ENCODE measurements at regions not wholly inside any gene's neighbourhood (a gene's known extent, or its start where the extent isn't known, plus 50 kb on each side); places are given as distances from the start of the nearest gene placed in this dataset.

DNA sequence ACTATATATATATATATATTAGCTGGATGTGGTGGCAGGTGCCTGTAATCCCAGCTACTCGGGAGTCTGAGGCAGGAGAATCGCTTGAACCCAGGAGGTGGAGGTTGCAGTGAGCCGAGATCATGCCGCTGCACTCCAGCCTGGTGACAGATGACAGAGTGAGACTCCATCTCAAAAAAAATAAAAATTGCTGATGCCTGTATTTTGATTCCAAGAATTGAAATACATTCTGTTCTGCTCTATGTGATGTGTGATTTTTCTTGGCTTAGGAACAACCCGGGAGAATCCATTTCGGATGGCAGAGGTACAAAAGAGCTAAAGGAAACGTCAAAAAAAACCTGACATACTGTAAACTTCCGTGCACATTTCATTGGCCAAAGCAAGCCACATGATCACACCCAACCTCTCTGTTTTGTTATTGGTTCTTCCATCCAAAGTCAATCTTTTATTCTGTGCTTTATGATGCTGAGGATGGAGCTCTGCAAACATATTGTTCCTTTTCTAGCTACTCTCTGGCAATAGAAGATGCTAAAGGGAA, 478.1 kb upstream of the MAP2 start:
- TF ChIP-seq EZH2 (IDR thresholded peaks at IDR 0.05; ENCODE audit: low read length, unreplicated experiment) = no peak
- TF ChIP-seq, protein P1, sequence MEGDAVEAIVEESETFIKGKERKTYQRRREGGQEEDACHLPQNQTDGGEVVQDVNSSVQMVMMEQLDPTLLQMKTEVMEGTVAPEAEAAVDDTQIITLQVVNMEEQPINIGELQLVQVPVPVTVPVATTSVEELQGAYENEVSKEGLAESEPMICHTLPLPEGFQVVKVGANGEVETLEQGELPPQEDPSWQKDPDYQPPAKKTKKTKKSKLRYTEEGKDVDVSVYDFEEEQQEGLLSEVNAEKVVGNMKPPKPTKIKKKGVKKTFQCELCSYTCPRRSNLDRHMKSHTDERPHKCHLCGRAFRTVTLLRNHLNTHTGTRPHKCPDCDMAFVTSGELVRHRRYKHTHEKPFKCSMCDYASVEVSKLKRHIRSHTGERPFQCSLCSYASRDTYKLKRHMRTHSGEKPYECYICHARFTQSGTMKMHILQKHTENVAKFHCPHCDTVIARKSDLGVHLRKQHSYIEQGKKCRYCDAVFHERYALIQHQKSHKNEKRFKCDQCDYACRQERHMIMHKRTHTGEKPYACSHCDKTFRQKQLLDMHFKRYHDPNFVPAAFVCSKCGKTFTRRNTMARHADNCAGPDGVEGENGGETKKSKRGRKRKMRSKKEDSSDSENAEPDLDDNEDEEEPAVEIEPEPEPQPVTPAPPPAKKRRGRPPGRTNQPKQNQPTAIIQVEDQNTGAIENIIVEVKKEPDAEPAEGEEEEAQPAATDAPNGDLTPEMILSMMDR (conservative IDR thresholded peaks at IDR 0.05; ENCODE audit: low read depth, low read length) = no peak
- TF ChIP-seq EZH2phosphoT487 (IDR thresholded peaks at IDR 0.05; ENCODE audit: borderline replicate concordance, low read length) = no peak
- no peak for ATAC-seq
- no peak overlapping the region for H2AFZ ChIP-seq (ENCODE audit: low read length)

DNA sequence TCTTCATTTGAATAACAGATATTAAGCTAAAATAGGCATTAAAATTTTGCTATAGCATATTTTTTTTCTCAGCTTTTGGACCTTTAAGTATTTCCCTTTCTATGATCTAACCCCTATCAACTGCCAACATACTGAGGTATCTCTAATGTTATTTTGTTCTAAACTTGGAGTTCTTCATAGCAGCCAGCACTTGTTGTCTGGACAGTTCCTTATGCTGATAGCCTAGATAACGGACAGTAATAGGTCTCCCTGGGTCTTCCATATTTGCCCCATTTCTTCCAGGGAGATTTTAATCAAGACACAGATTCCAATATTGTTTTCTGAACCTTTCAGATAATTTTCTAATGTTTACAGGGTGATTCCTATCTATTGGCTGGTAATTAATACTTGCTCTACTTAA, 475.8 kb upstream of the MAP2 start:
- no peak overlapping the region for H2AFZ ChIP-seq (ENCODE audit: low read length)
- no peak overlapping the region for H3K9ac ChIP-seq (ENCODE audit: low read length)
- ChIA-PET POLR2A (ENCODE audit: unreplicated experiment) (no interaction called here), CTCF (no interaction called here)
- BruUV-seq (replicated peaks) = no TSS peak
- H3K4me2 ChIP-seq (ENCODE audit: low read length) = no peak overlapping the region
- H3K36me3 ChIP-seq (ENCODE audit: low read depth, low read length) = no peaks in the 10 kb centered on the region
- intact Hi-C loops (cut with micrococcal nuclease) = no loop called here
- ATAC-seq = no peak
- no peaks in the 10 kb centered on the region; the same call in 1 of the 2 replicates for H3K9me3 ChIP-seq (ENCODE audit: low read length)
- no peak for TF ChIP-seq EZH2phosphoT487 (IDR thresholded peaks at IDR 0.05; ENCODE audit: borderline replicate concordance, low read length)
- no peak for TF ChIP-seq EZH2 (IDR thresholded peaks at IDR 0.05; ENCODE audit: low read length, unreplicated experiment)
- TF ChIP-seq, protein P1 (conservative IDR thresholded peaks at IDR 0.05; ENCODE audit: low read depth, low read length) = no peak
- H3K27ac ChIP-seq (ENCODE audit: low read length) = no peak overlapping the region
- no peaks in the 10 kb centered on the region for H3K79me2 ChIP-seq (ENCODE audit: low read length)
- no peaks in the 10 kb centered on the region for H3K27me3 ChIP-seq (ENCODE audit: low read length)
- no peak overlapping the region for H3K4me3 ChIP-seq (ENCODE audit: low read length)
- no peaks in the 10 kb centered on the region for H3K9me2 ChIP-seq (replicated peaks; ENCODE audit: low read length)
- no peaks in the 10 kb centered on the region for H4K20me1 ChIP-seq (ENCODE audit: low read length)
- no peaks in the 10 kb centered on the region for H3K4me1 ChIP-seq (ENCODE audit: insufficient read depth, low read length)
- no peak for DNase-seq
- H3F3A ChIP-seq (ENCODE audit: low read length, unreplicated experiment) = no peaks in the 10 kb centered on the region

More for the DNA sequence above, 478.1 kb upstream of the MAP2 start:
- CTCF ChIA-PET = no interaction called here
- DNase-seq = no peak
- POLR2A ChIA-PET (ENCODE audit: unreplicated experiment) = no interaction called here
- Histone ChIP-seq H3K4me1 (ENCODE audit: insufficient read depth, low read length) (no peaks in the 10 kb centered on the region), H3K4me3 (ENCODE audit: low read length) (no peak overlapping the region), H3K9ac (ENCODE audit: low read length) (no peak overlapping the region), H3K27me3 (ENCODE audit: low read length) (no peaks in the 10 kb centered on the region), H3K79me2 (ENCODE audit: low read length) (no peaks in the 10 kb centered on the region), H3K9me2 (replicated peaks; ENCODE audit: low read length) (no peaks in the 10 kb centered on the region), H3K27ac (ENCODE audit: low read length) (no peak overlapping the region), H3F3A (ENCODE audit: low read length, unreplicated experiment) (no peaks in the 10 kb centered on the region), H3K36me3 (ENCODE audit: low read depth, low read length) (no peaks in the 10 kb centered on the region), H3K9me3 (ENCODE audit: low read length) (no peaks in the 10 kb centered on the region), H3K4me2 (ENCODE audit: low read length) (no peak overlapping the region), H4K20me1 (ENCODE audit: low read length) (no peaks in the 10 kb centered on the region)
- intact Hi-C loops (cut with micrococcal nuclease) = no loop called here
- no TSS peak for BruUV-seq (replicated peaks)

DNA sequence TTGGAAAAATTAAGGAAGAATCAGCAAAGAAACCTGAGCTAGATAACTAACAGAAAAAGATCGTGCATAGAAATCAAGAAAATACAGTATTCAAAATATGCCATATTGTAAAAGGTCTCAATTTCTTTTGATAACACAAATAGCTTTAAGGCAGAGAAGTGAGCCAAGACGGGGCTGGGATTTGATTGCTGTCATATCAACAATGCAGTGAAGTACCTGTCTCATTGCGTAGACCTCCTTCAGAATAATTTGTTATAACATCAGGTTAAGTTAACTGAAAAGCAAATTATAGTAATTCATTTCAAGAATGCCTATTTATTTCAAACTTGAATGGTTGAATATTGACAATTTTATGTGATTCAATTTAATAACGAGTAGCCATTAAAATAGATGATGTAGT, 453.8 kb upstream of the MAP2 start:
- no TSS peak for BruUV-seq (replicated peaks)
- no peak for ATAC-seq

More for the DNA sequence above, 453.8 kb upstream of the MAP2 start:
- Histone ChIP-seq H4K20me1 (ENCODE audit: low read length) (no peaks in the 10 kb centered on the region), H3K4me2 (ENCODE audit: low read length) (no peak overlapping the region), H2AFZ (ENCODE audit: low read length) (no peak overlapping the region), H3K9me3 (ENCODE audit: low read length) (0 out of 2 replicates have a peak, but pooled peaks cover 4% of the 10 kb centered on the region), H3F3A (ENCODE audit: low read length, unreplicated experiment) (no peaks in the 10 kb centered on the region), H3K9ac (ENCODE audit: low read length) (no peak overlapping the region), H3K27ac (ENCODE audit: low read length) (no peak overlapping the region), H3K79me2 (ENCODE audit: low read length) (no peaks in the 10 kb centered on the region), H3K4me1 (ENCODE audit: insufficient read depth, low read length) (no peaks in the 10 kb centered on the region), H3K27me3 (ENCODE audit: low read length) (no peaks in the 10 kb centered on the region), H3K9me2 (replicated peaks; ENCODE audit: low read length) (no peaks in the 10 kb centered on the region), H3K4me3 (ENCODE audit: low read length) (no peak overlapping the region), H3K36me3 (ENCODE audit: low read depth, low read length) (no peaks in the 10 kb centered on the region)
- ChIA-PET CTCF (no interaction called here), POLR2A (ENCODE audit: unreplicated experiment) (no interaction called here)
- TF ChIP-seq EZH2 (IDR thresholded peaks at IDR 0.05; ENCODE audit: low read length, unreplicated experiment) = no peak
- no peak for TF ChIP-seq EZH2phosphoT487 (IDR thresholded peaks at IDR 0.05; ENCODE audit: borderline replicate concordance, low read length)
- TF ChIP-seq, protein P1 (conservative IDR thresholded peaks at IDR 0.05; ENCODE audit: low read depth, low read length) = no peak
- intact Hi-C loops (cut with micrococcal nuclease) = no loop called here
- no peak for DNase-seq

Measured in PC-3 (cell line).